Body of pancreas (tissue), 4 donors: ENCODE measurements at regions not wholly inside any gene's neighbourhood (a gene's known extent, or its start where the extent isn't known, plus 50 kb on each side); places are given as distances from the start of the nearest gene placed in this dataset.

Experiments
- CTCF ChIP-seq, 7 experiments: fragments of 450-650 bp in 4 of 7; fragments of 200-600 bp in 3 of 7; sonication (generic) in 3 of 7; IDR thresholded peaks; one replicate each; pipeline ENCODE4 v1.5.1; 2016 to 2019; ENCODE audit warnings: antibody characterized with exemption in 7 of 7
- POLR2A ChIP-seq, 3 donors: fragments of 450-650 bp; IDR thresholded peaks; one replicate each; pipeline ENCODE4 v1.6.1; 2016; ENCODE audit warnings: antibody characterized with exemption in 3 of 3, mild to moderate bottlenecking in 2 of 3

- TF ChIP-seq CTCF (IDR thresholded peaks at IDR 0.05) (no peak), POLR2A (IDR thresholded peaks at IDR 0.05) (no peak)
Observed at GRCh38 chr1:226809785-226810571, 60.4 kb upstream of the PSEN2 start.
